GM12878 (cell line): ENCODE measurements at regions not wholly inside any gene's neighbourhood (a gene's known extent, or its start where the extent isn't known, plus 50 kb on each side); places are given as distances from the start of the nearest gene placed in this dataset.

Experiments used
- LARP7 ChIP-seq: fragments of 450-650 bp; IDR thresholded peaks from 2 replicates; pipeline ENCODE4 v1.6.1; 2017; ENCODE audit warnings: mild to moderate bottlenecking
- RB1 ChIP-seq: fragments of 450-650 bp; formaldehyde crosslinking; IDR thresholded peaks from 2 replicates; pipeline ENCODE4 v1.6.1; 2017; ENCODE audit warnings: mild to moderate bottlenecking, borderline replicate concordance
- SKIL ChIP-seq: fragments of 450-650 bp; IDR thresholded peaks from 2 replicates; pipeline ENCODE4 v1.6.1; 2017; ENCODE audit warnings: mild to moderate bottlenecking, low read depth, inconsistent platforms; ENCODE audit not compliant: poor library complexity, severe bottlenecking
- SMC3 ChIP-seq: IDR thresholded peaks from 2 replicates; pipeline ENCODE4 v1.6.1; 2011; ENCODE audit warnings: low read length, improper control_type of control experiment, borderline replicate concordance
- USF2 ChIP-seq: IDR thresholded peaks from 2 replicates; pipeline ENCODE4 v1.6.1; 2011; ENCODE audit warnings: low read depth, low read length, improper control_type of control experiment, borderline replicate concordance

- TF ChIP-seq USF2, result no peak
- no peak for TF ChIP-seq RB1
- TF ChIP-seq SKIL, result no peak
- no peak for TF ChIP-seq SMC3
- no peak for TF ChIP-seq LARP7
Measured at GRCh38 chr9:38298503-38298902, 94.0 kb upstream of the ALDH1B1 start.
